ENCODE measurements at regions not wholly inside any gene's neighbourhood (a gene's known extent, or its start where the extent isn't known, plus 50 kb on each side); places are given as distances from the start of the nearest gene placed in this dataset.
A peak's percentile ranks its signal among the peaks of the same experiment; 100 is the strongest.

DNA sequence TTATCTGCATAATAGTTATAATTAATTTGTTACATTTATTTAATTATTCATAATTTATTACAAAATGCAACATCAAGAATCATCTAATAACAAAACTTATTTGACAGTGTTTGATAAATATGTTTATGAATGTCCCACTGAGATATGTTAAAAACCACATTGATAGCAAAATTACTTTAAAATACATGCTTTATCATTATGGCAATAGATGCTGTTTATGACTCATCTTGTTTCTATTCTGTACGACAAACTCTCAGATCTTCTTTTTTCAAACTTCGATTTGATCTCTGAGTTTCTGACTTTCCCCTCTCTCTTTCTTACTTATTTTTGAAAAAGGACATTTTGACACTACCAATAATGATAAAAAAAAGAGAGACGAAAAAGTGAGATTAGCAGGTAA lies 56.8 kb upstream of the LRRK2 start:
- intact Hi-C loops (cut with DNase I) = no loop called here
- no peaks in the 10 kb centered on the region for H3K27me3 ChIP-seq
- no peak overlapping the region for H3K27ac ChIP-seq
- no peak overlapping the region for H3K4me3 ChIP-seq
- H3K9me3 ChIP-seq = no peaks in the 10 kb centered on the region
- ATAC-seq (no peak), DNase-seq (no peak)
- TF ChIP-seq POLR2A (IDR thresholded peaks at IDR 0.05) = no peak
- TF ChIP-seq, protein P1, sequence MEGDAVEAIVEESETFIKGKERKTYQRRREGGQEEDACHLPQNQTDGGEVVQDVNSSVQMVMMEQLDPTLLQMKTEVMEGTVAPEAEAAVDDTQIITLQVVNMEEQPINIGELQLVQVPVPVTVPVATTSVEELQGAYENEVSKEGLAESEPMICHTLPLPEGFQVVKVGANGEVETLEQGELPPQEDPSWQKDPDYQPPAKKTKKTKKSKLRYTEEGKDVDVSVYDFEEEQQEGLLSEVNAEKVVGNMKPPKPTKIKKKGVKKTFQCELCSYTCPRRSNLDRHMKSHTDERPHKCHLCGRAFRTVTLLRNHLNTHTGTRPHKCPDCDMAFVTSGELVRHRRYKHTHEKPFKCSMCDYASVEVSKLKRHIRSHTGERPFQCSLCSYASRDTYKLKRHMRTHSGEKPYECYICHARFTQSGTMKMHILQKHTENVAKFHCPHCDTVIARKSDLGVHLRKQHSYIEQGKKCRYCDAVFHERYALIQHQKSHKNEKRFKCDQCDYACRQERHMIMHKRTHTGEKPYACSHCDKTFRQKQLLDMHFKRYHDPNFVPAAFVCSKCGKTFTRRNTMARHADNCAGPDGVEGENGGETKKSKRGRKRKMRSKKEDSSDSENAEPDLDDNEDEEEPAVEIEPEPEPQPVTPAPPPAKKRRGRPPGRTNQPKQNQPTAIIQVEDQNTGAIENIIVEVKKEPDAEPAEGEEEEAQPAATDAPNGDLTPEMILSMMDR (IDR thresholded peaks at IDR 0.05) = no peak
- 65 to 79% methylated on average over 3 of the region's 3 CpGs for WGBS, 2 donors
- no peaks in the 10 kb centered on the region for H3K4me1 ChIP-seq
- H3K36me3 ChIP-seq (replicated peaks in 1 of 2; ENCODE audit: insufficient read depth in 1 of 2, low read depth in 2 of 2) = no peaks in the 10 kb centered on the region

DNA sequence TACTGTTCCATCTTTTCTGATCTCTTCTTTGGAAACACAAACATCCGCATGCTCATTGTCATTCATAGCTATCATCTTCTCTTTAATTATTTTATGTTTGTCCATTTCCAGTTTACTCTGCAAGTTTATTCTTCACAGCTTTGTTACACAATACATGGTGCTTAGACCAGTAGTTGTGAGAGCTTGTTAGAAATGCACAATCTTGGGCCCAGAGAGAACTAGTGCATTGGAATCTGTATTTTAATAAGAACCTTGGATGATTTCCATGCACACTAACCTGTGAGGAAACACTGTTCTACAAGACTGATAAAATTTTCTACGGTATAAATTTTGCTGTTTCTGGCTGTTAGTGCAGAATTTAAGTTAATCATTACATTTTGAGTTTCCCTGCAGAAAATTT lies 59.3 kb upstream of the SLC2A13 start:
- Histone ChIP-seq H3K36me3 (replicated peaks in 1 of 2; ENCODE audit: insufficient read depth in 1 of 2, low read depth in 2 of 2) (no peaks in the 10 kb centered on the region), H3K4me1 (no peaks in the 10 kb centered on the region), H3K27me3 (no peaks in the 10 kb centered on the region), H3K9me3 (no peaks in the 10 kb centered on the region), H3K27ac (no peak overlapping the region), H3K4me3 (no peak overlapping the region)
- no peak for ATAC-seq
- intact Hi-C loops (cut with DNase I) = no loop called here
- DNase-seq = no peak
- TF ChIP-seq, protein P1 (IDR thresholded peaks at IDR 0.05) = no peak
- TF ChIP-seq POLR2A (IDR thresholded peaks at IDR 0.05) = no peak
- 46 to 57% methylated on average over 2 of the region's 2 CpGs for WGBS, 2 donors

DNA sequence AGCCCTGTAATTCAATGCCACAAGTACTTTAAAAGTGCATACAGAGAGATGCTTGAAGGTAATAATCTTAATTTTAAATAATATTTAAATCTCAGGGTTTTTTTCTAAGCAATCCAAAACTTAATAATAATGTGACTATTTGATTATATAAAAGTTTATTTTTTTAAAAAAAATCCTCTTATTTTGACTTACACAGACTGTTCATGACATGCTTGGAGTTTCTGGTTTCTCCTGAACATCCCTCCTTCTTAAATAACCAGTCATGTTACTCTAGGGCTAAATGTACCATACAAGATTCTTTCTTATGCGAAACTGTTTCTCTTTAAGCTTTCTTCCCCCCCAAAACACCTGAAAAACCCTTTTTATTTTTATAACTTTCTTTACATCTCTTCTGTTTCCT lies 58.2 kb upstream of the SLC2A13 start:
- 85 to 88% methylated on average over 1 of the region's 1 CpG for WGBS, 2 donors
- intact Hi-C loops (cut with DNase I) = no loop called here
- DNase-seq = no peak
- Histone ChIP-seq H3K36me3 (replicated peaks in 1 of 2; ENCODE audit: insufficient read depth in 1 of 2, low read depth in 2 of 2) (no peaks in the 10 kb centered on the region), H3K27ac (no peak overlapping the region), H3K4me1 (no peaks in the 10 kb centered on the region), H3K9me3 (no peaks in the 10 kb centered on the region), H3K27me3 (no peaks in the 10 kb centered on the region), H3K4me3 (no peak overlapping the region)
- ATAC-seq = no peak
- TF ChIP-seq, protein P1 (IDR thresholded peaks at IDR 0.05) = no peak
- no peak for TF ChIP-seq POLR2A (IDR thresholded peaks at IDR 0.05)

DNA sequence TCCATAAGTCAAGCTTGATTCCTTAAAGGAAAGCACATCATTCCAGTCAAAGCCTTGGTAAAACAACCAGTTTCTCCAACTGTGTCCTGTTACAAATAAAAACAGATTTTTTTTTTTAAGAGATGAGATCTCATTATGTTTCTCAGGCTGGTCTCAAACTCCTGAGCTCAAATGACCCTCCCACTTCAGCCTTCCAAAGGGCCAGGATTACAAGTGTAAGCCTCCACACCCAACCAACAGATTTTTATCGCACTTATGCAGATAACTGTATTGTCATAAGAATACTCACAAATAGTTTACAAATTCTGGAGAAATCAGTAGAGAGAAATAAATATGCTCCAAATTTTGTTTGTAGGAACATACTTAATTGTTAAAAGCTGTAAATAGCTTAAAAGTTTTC lies 56.2 kb upstream of the SLC2A13 start:
- ATAC-seq = no peak
- TF ChIP-seq, protein P1 (IDR thresholded peaks at IDR 0.05) = no peak
- no peak for TF ChIP-seq POLR2A (IDR thresholded peaks at IDR 0.05)
- H3K36me3 ChIP-seq (replicated peaks in 1 of 2; ENCODE audit: insufficient read depth in 1 of 2, low read depth in 2 of 2) = no peaks in the 10 kb centered on the region
- no peaks in the 10 kb centered on the region for H3K27me3 ChIP-seq
- H3K9me3 ChIP-seq = no peaks in the 10 kb centered on the region
- H3K4me3 ChIP-seq = no peak overlapping the region
- 77 to 95% methylated on average over 1 of the region's 1 CpG for WGBS, 2 donors
- DNase-seq = no peak
- intact Hi-C loops (cut with DNase I) = no loop called here
- no peak overlapping the region for H3K27ac ChIP-seq
- no peaks in the 10 kb centered on the region for H3K4me1 ChIP-seq

DNA sequence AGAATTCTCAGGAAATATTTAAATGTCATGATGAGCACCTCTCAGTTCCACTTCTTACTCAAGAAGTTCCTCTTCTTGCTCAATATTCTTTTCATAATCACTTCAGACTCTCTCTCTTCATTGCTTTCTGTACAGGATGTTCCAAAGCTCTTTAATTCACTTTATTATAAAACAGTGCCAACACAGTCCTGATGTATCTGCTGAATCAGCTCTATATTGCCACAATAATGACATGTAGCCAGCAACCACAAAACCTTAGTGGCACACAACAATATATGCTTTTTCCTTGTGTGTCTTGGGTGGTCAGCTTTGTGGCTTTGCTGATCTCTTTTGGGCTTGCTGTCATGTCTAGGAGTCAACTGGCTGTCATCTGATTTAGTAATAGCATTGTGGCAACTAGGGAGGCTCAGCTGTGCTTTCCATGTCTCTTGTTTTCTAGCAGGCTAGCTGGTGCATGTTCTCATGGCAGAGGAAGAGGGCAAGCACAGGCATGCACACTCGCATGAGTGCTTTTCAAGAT lies 52.8 kb upstream of the SLC2A13 start:
- H3K27ac ChIP-seq = peak overlapping the region in 1 of 4 donors; percentile 31
- peak in 1 of 4 donors; percentile 55 for DNase-seq
- H3K36me3 ChIP-seq (replicated peaks in 1 of 2; ENCODE audit: insufficient read depth in 1 of 2, low read depth in 2 of 2) = no peaks in the 10 kb centered on the region
- peak in 1 of 3 donors; percentile 22 for TF ChIP-seq POLR2A (IDR thresholded peaks at IDR 0.05)
- TF ChIP-seq, protein P1 (IDR thresholded peaks at IDR 0.05) = no peak
- H3K4me3 ChIP-seq = no peak overlapping the region
- H3K27me3 ChIP-seq = no peaks in the 10 kb centered on the region
- intact Hi-C loops (cut with DNase I) = loop anchor here (10.0 kb wide), 1 partner anchor 156 kb away; no protein-coding TSS in a partner anchor
- ATAC-seq = no peak
- no peaks in the 10 kb centered on the region for H3K4me1 ChIP-seq
- H3K9me3 ChIP-seq = no peaks in the 10 kb centered on the region
- 44 to 90% methylated on average over 1 of the region's 1 CpG for WGBS, 2 donors
